HG03439 (cell line): ENCODE measurements at regions not wholly inside any gene's neighbourhood (a gene's known extent, or its start where the extent isn't known, plus 50 kb on each side); places are given as distances from the start of the nearest gene placed in this dataset.

Experiments
- ATAC-seq: cut with Tn5 transposase; IDR thresholded peaks from one replicate; pipeline ENCODE4 v1.9.1; 2021; ENCODE audit warnings: mild to moderate bottlenecking, moderate library complexity; ENCODE audit not compliant: unreplicated experiment

DNA sequence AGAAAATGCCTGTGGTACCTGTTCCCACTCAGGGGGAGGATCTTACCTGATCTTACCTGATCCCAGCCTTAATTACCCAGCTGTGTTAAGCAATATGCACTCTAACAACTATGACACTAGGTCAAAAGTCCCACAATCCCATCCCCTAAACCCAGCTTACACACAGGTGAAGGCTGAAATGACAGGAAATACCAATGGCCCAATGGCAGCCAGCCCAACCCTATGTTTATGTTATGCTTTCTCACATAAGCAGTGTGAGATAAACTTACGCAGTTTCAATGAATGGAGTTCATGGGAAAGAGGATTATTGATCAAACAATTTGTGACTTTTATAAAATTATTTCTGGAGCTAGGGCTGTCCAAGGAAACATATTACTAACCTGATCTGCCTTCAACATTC lies 91.9 kb downstream of the GPAM start:
- ATAC-seq = no peak

DNA sequence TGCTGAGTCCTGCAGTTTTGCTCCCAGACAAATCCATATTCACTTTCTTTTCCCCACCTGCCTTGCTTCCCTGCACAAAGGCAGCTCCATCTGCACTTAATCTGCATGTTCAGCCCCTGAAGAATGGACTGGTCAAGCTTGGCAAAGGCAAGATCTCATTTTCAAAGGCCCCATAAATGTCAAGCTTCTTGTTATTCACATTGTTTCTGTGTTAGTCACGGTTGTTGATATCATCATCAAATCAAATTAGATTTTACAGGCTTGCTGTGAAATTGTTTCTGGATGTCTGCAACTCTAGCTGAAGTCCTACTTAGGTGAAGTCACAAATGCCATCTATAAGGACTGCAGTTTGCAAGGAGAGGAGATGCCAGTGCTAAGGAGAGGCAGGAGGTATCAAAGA lies 91.0 kb downstream of the GPAM start:
- no peak for ATAC-seq

DNA sequence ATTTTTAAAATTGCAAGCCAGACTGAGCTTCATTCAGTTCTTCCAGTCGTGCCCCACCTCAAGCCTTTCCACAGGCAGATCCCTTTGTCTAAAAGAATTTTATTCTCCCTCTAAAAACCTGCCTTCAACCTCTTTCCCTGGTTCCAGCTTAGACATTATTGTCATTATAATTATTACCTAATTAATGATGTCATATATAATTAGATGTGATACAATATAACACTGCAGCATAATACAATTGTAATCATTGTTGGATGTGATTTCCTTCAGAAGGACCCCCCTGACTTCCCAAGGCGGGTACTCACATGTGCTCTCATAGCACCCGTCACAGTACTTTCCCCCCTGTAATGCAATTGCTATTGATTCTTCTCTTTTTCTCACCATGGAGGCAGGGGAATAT lies 88.6 kb downstream of the GPAM start:
- ATAC-seq = no peak

DNA sequence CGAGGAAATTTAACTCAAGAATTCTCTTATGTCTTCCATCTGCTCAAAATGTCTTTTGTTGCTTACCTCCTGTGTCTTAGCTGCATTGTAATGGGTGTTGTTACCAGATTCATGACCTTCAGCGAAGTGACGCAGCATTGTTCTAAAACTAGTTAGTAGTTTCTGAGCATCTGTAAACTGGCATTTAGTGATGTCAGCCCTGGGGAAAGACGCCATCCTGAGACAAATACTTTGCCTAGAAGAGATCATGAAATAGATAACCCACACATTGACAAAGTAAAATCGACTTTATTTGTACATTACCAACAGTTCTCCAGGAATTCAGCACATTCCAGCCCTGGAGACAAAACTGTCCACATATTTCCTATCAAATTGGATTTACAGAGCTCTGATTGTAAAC lies 87.8 kb downstream of the GPAM start:
- ATAC-seq = no peak

DNA sequence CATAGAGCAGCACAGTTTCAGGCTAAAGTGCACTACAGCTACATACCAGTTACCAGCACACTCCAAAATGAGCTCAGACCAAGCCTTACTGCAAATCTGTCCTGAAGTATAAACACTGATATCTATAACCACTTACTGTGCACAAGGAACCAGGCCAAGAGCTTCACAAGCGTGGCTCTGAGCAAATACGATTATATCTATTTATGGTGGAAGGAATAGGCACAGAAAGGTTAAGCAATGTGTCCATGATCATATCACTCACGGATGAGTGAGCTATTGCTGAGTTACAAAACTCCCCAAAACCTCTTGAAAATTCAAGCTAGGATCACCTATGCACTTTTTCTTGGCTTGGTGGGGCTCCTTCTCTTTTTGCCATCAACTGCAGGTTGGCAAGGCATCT lies 84.9 kb downstream of the GPAM start:
- no peak for ATAC-seq
